ENCODE measurements at regions not wholly inside any gene's neighbourhood (a gene's known extent, or its start where the extent isn't known, plus 50 kb on each side); places are given as distances from the start of the nearest gene placed in this dataset.

- Histone ChIP-seq H3K27ac (ENCODE audit: low read depth in 2 of 2, low read length in 2 of 2) (no peak overlapping the region), H3K9me3 (ENCODE audit: control insufficient read depth in 2 of 3, insufficient read depth in 1 of 3, low read length in 3 of 3) (no peaks in the 10 kb centered on the region), H3K4me3 (ENCODE audit: low read length in 3 of 3) (no peak overlapping the region), H3K4me1 (ENCODE audit: control insufficient read depth in 2 of 3, insufficient read depth in 2 of 3, low read depth in 1 of 3, low read length in 3 of 3) (peaks cover 0 to 5% (median 4%) of the 10 kb centered on the region in 3 donors), H3K36me3 (ENCODE audit: control insufficient read depth in 2 of 3, insufficient read depth in 3 of 3, low read length in 3 of 3) (no peaks in the 10 kb centered on the region), H3K27me3 (ENCODE audit: control insufficient read depth, insufficient read depth, low read length) (no peaks in the 10 kb centered on the region), H3K9ac (ENCODE audit: low read length in 3 of 3) (no peak overlapping the region)
- no peak for FAIRE-seq
- TF ChIP-seq CTCF (IDR thresholded peaks at IDR 0.05; ENCODE audit: borderline replicate concordance, extremely low read depth, insufficient read depth): no peak
- no peak for DNase-seq
- intact Hi-C loops (cut with DNase I): loop anchor here (10.0 kb wide), 1 partner anchor 294 kb away; the partner anchor contains the start of gene RASL11A
These were observed 191.2 kb downstream of the USP12 start for GRCh38 chr13:26980099-26981031.

- Histone ChIP-seq H3K27ac (ENCODE audit: low read depth in 2 of 2, low read length in 2 of 2) (no peak overlapping the region), H3K9ac (ENCODE audit: low read length in 3 of 3) (no peak overlapping the region), H3K4me3 (ENCODE audit: low read length in 3 of 3) (no peak overlapping the region), H3K9me3 (ENCODE audit: control insufficient read depth in 2 of 3, insufficient read depth in 1 of 3, low read length in 3 of 3) (no peaks in the 10 kb centered on the region), H3K27me3 (ENCODE audit: control insufficient read depth, insufficient read depth, low read length) (no peaks in the 10 kb centered on the region), H3K4me1 (ENCODE audit: control insufficient read depth in 2 of 3, insufficient read depth in 2 of 3, low read depth in 1 of 3, low read length in 3 of 3) (peaks cover 0 to 5% (median 4%) of the 10 kb centered on the region in 3 donors), H3K36me3 (ENCODE audit: control insufficient read depth in 2 of 3, insufficient read depth in 3 of 3, low read length in 3 of 3) (no peaks in the 10 kb centered on the region)
- FAIRE-seq (no peak), DNase-seq (no peak)
- intact Hi-C loops (cut with DNase I): no loop called here
- no peak for TF ChIP-seq CTCF (IDR thresholded peaks at IDR 0.05; ENCODE audit: borderline replicate concordance, extremely low read depth, insufficient read depth)
These were observed 192.3 kb downstream of the USP12 start for GRCh38 chr13:26979334-26979733.

GRCh38 chr13:26978081-26978860, 193.3 kb downstream of the USP12 start:
- H3K27me3 ChIP-seq (ENCODE audit: control insufficient read depth, insufficient read depth, low read length): no peaks in the 10 kb centered on the region
- no peak overlapping the region for H3K9ac ChIP-seq (ENCODE audit: low read length in 3 of 3)
- H3K4me1 ChIP-seq (ENCODE audit: control insufficient read depth in 2 of 3, insufficient read depth in 2 of 3, low read depth in 1 of 3, low read length in 3 of 3): peaks cover 0 to 3% (median 0%) of the 10 kb centered on the region in 3 donors
- intact Hi-C loops (cut with DNase I): no loop called here
- peak in 4 of 5 donors; percentile 67 to 87 (median 82) for DNase-seq
- H3K9me3 ChIP-seq (ENCODE audit: control insufficient read depth in 2 of 3, insufficient read depth in 1 of 3, low read length in 3 of 3): peaks cover 0 to under 1% (median 0%) of the 10 kb centered on the region in 3 donors
- H3K4me3 ChIP-seq (ENCODE audit: low read length in 3 of 3): no peak overlapping the region
- no peaks in the 10 kb centered on the region for H3K36me3 ChIP-seq (ENCODE audit: control insufficient read depth in 2 of 3, insufficient read depth in 3 of 3, low read length in 3 of 3)
- no peak for TF ChIP-seq CTCF (IDR thresholded peaks at IDR 0.05; ENCODE audit: borderline replicate concordance, extremely low read depth, insufficient read depth)
- no peak for FAIRE-seq
- H3K27ac ChIP-seq (ENCODE audit: low read depth in 2 of 2, low read length in 2 of 2): no peak overlapping the region

All from kidney (tissue), 13 donors.